ENCODE measurements at regions not wholly inside any gene's neighbourhood (a gene's known extent, or its start where the extent isn't known, plus 50 kb on each side); places are given as distances from the start of the nearest gene placed in this dataset.
"Not testable (repeated sequence)": the region's sequence is repeated elsewhere in the genome, so short reads cannot be mapped to it uniquely, and the experiment has no call there.

DNA sequence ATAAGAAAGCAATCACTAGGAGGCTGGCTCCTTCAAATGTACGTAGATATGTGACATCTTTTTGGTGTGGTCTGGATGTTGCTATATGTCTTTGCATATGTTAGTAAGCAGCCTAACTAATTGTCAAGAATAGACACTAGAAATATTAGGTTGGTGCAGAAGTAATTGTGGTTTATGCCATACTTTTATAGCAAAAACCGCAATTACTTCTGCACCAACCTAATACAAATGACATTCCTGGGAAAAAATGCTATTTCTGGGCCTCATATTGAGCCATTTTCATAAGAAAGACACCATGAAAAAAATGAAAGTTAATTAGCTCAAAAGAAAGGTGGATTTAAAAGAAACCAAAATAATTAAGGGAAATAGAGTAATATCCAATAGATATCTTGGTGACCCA, 555.8 kb downstream of the ZNF385D start:
- Histone ChIP-seq H3K27ac (no peak overlapping the region), H3K36me3 (no peaks in the 10 kb centered on the region), H3K4me1 (ENCODE audit: insufficient read depth) (no peaks in the 10 kb centered on the region), H3K27me3 (no peaks in the 10 kb centered on the region), H3K9me3 (no peaks in the 10 kb centered on the region), H3K4me3 (no peak overlapping the region)
- TF ChIP-seq POLR2A (IDR thresholded peaks at IDR 0.05) (no peak), EP300 (IDR thresholded peaks at IDR 0.05) (no peak), CTCF (IDR thresholded peaks at IDR 0.05) (no peak)
- intact Hi-C loops (cut with DNase I): no loop called here
- DNase-seq: no peak
- WGBS, 3 donors: 93 to 97% (median 94%) methylated on average over 2 of the region's 2 CpGs

DNA sequence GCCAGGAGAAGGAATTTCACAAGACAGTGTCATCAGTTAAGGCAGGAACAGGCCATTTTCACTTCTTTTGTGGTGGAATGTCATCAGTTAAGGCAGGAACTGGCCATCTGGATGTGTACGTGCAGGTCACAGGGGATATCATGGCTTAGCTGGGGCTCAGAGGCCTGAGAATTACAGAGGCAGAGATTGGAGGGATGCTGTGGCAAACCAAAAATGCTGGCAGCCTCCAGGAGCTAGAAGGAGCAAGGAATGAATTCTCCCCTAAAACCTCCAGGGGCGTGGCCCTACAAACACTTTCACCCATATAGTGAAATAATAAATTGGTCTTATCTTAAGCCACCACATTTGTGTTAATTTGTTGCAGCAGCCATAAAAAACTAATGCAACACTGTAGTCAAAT, 557.0 kb downstream of the ZNF385D start:
- H3K9me3 ChIP-seq; H3K36me3 ChIP-seq; H3K27me3 ChIP-seq; H3K4me3 ChIP-seq; DNase-seq; H3K27ac ChIP-seq; intact Hi-C loops (cut with DNase I); H3K4me1 ChIP-seq (ENCODE audit: insufficient read depth): not testable (repeated sequence)
- 80 to 89% (median 84%) methylated on average over 2 of the region's 2 CpGs for WGBS, 3 donors

DNA sequence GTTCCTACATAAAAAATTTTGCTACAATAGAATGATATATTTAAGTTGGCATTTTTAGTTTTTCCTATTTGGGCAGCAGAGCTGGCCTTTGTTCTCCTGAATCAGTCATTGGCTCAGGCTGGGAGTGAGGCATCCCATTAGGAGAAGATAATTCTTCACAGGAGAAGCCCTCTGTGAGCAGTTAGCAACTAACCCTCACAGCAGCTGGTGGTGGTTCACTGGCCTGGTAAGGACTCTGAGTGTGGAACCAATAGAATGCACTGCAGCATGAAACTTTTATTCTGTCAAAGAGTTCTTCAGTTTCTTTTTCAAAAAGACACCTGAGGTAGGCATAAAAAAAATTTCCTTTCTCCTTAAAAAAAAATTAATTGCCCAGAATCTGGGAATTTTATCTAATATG, 562.6 kb downstream of the ZNF385D start:
- no peaks in the 10 kb centered on the region for H3K4me1 ChIP-seq (ENCODE audit: insufficient read depth)
- no peaks in the 10 kb centered on the region for H3K36me3 ChIP-seq
- TF ChIP-seq EP300 (IDR thresholded peaks at IDR 0.05) (no peak), CTCF (IDR thresholded peaks at IDR 0.05) (no peak), POLR2A (IDR thresholded peaks at IDR 0.05) (no peak)
- H3K4me3 ChIP-seq: no peak overlapping the region
- H3K9me3 ChIP-seq: no peaks in the 10 kb centered on the region
- no peak overlapping the region for H3K27ac ChIP-seq
- no peaks in the 10 kb centered on the region for H3K27me3 ChIP-seq
- intact Hi-C loops (cut with DNase I): no loop called here
- DNase-seq: no peak

GRCh38 chr3:21185816-21186314, 565.1 kb downstream of the ZNF385D start:
- intact Hi-C loops (cut with DNase I): no loop called here
- Histone ChIP-seq H3K27me3 (no peaks in the 10 kb centered on the region), H3K36me3 (no peaks in the 10 kb centered on the region), H3K9me3 (no peaks in the 10 kb centered on the region), H3K4me3 (no peak overlapping the region), H3K4me1 (ENCODE audit: insufficient read depth) (no peaks in the 10 kb centered on the region), H3K27ac (no peak overlapping the region)
- TF ChIP-seq CTCF (IDR thresholded peaks at IDR 0.05) (no peak), POLR2A (IDR thresholded peaks at IDR 0.05) (no peak), EP300 (IDR thresholded peaks at IDR 0.05) (no peak)
- WGBS, 3 donors: 73 to 83% (median 83%) methylated on average over 6 of the region's 6 CpGs
- no peak for DNase-seq

DNA sequence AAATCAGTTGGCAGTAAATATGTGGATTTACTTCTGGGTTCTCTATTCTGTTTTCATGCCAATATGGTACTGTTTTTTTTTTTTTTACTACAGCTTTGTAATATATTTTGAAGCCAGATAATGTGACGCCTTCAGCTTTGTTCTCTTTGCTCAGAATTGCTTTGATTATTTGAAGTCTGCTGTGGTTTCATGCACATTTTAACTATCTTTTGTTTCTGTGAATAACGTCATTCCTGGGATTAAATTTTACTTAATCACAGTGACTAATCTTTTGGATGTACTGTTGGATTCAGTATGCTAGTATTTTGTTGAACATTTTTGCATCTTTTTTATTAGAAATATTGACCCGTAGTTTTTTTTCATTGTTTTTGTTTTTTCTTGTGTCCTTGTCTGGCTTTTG, 576.5 kb downstream of the ZNF385D start:
- no peaks in the 10 kb centered on the region for H3K27me3 ChIP-seq
- H3K4me3 ChIP-seq: no peak overlapping the region
- no peak for DNase-seq
- TF ChIP-seq EP300 (IDR thresholded peaks at IDR 0.05): no peak
- TF ChIP-seq POLR2A (IDR thresholded peaks at IDR 0.05): no peak
- no peak for TF ChIP-seq CTCF (IDR thresholded peaks at IDR 0.05)
- intact Hi-C loops (cut with DNase I): no loop called here
- H3K36me3 ChIP-seq: no peaks in the 10 kb centered on the region
- no peak overlapping the region for H3K27ac ChIP-seq
- H3K4me1 ChIP-seq (ENCODE audit: insufficient read depth): no peaks in the 10 kb centered on the region
- no peaks in the 10 kb centered on the region for H3K9me3 ChIP-seq
- 62 to 63% (median 63%) methylated on average over 3 of the region's 3 CpGs for WGBS, 3 donors
